ENCODE measurements at regions not wholly inside any gene's neighbourhood (a gene's known extent, or its start where the extent isn't known, plus 50 kb on each side); places are given as distances from the start of the nearest gene placed in this dataset.

GRCh38 chr3:159765030-159765859 lies 223.4 kb upstream of the IL12A start:
- TF ChIP-seq CTCF (IDR thresholded peaks at IDR 0.05; ENCODE audit: poor library complexity) (no peak), EZH2 (IDR thresholded peaks at IDR 0.05; ENCODE audit: borderline replicate concordance) (no peak), EZH2phosphoT487 (IDR thresholded peaks at IDR 0.05; ENCODE audit: low read depth, severe bottlenecking, unreplicated experiment) (no peak)

Measured in hepatocyte (in vitro differentiated cells).